ENCODE measurements at regions not wholly inside any gene's neighbourhood (a gene's known extent, or its start where the extent isn't known, plus 50 kb on each side); places are given as distances from the start of the nearest gene placed in this dataset.
"Not testable (repeated sequence)": the region's sequence is repeated elsewhere in the genome, so short reads cannot be mapped to it uniquely, and the experiment has no call there.

- no peaks in the 10 kb centered on the region for H3K27me3 ChIP-seq (ENCODE audit: insufficient read depth, low read length, poor library complexity, severe bottlenecking)
- H2AFZ ChIP-seq (ENCODE audit: low read length): no peak overlapping the region
- H3F3A ChIP-seq (ENCODE audit: low read depth): no peaks in the 10 kb centered on the region
These were observed 289.3 kb upstream of the MTPN start for GRCh38 chr7:136266457-136266856.

GRCh38 chr7:136264304-136264703 lies 287.1 kb upstream of the MTPN start:
- not testable (repeated sequence) for H3K9me3 ChIP-seq (ENCODE audit: insufficient read depth, low read depth, low read length); H3K27me3 ChIP-seq (ENCODE audit: insufficient read depth, low read length, poor library complexity, severe bottlenecking); H3K9ac ChIP-seq (ENCODE audit: low read depth, low read length, poor library complexity, severe bottlenecking); H3K4me2 ChIP-seq (ENCODE audit: low read depth, low read length, poor library complexity, severe bottlenecking); H4K20me1 ChIP-seq (ENCODE audit: insufficient read depth, low read length, poor library complexity, severe bottlenecking); H2AFZ ChIP-seq (ENCODE audit: low read length); H3K9me2 ChIP-seq (replicated peaks; ENCODE audit: low read depth, low read length); H3K4me3 ChIP-seq (ENCODE audit: low read length, poor library complexity, severe bottlenecking); H3K36me3 ChIP-seq (ENCODE audit: insufficient read depth, low read length); H3K79me2 ChIP-seq (ENCODE audit: insufficient read depth, low read length); H3F3A ChIP-seq (ENCODE audit: low read depth); H3K4me1 ChIP-seq (ENCODE audit: insufficient read depth, low read length, poor library complexity, severe bottlenecking)

More at GRCh38 chr7:136266457-136266856, 289.3 kb upstream of the MTPN start:
- Histone ChIP-seq H3K9me2 (replicated peaks; ENCODE audit: low read depth, low read length) (no peaks in the 10 kb centered on the region), H3K4me3 (ENCODE audit: low read length, poor library complexity, severe bottlenecking) (no peak overlapping the region), H3K4me2 (ENCODE audit: low read depth, low read length, poor library complexity, severe bottlenecking) (no peak overlapping the region), H3K79me2 (ENCODE audit: insufficient read depth, low read length) (no peaks in the 10 kb centered on the region), H3K4me1 (ENCODE audit: insufficient read depth, low read length, poor library complexity, severe bottlenecking) (no peaks in the 10 kb centered on the region), H4K20me1 (ENCODE audit: insufficient read depth, low read length, poor library complexity, severe bottlenecking) (no peaks in the 10 kb centered on the region), H3K36me3 (ENCODE audit: insufficient read depth, low read length) (no peaks in the 10 kb centered on the region), H3K9me3 (ENCODE audit: insufficient read depth, low read depth, low read length) (peaks cover 4% of the 10 kb centered on the region; the same call in 1 of the 2 replicates), H3K9ac (ENCODE audit: low read depth, low read length, poor library complexity, severe bottlenecking) (no peak overlapping the region)
- TF ChIP-seq CTCF (conservative IDR thresholded peaks at IDR 0.05; ENCODE audit: low read length) (no peak), EZH2phosphoT487 (IDR thresholded peaks at IDR 0.05; ENCODE audit: borderline replicate concordance) (no peak)

GRCh38 chr7:136263112-136263860 lies 286.1 kb upstream of the MTPN start:
- not testable (repeated sequence) for H4K20me1 ChIP-seq (ENCODE audit: insufficient read depth, low read length, poor library complexity, severe bottlenecking); H3K4me2 ChIP-seq (ENCODE audit: low read depth, low read length, poor library complexity, severe bottlenecking); H3K4me3 ChIP-seq (ENCODE audit: low read length, poor library complexity, severe bottlenecking); H3K36me3 ChIP-seq (ENCODE audit: insufficient read depth, low read length); H3F3A ChIP-seq (ENCODE audit: low read depth); H3K9ac ChIP-seq (ENCODE audit: low read depth, low read length, poor library complexity, severe bottlenecking); H2AFZ ChIP-seq (ENCODE audit: low read length); H3K9me3 ChIP-seq (ENCODE audit: insufficient read depth, low read depth, low read length); H3K79me2 ChIP-seq (ENCODE audit: insufficient read depth, low read length); H3K4me1 ChIP-seq (ENCODE audit: insufficient read depth, low read length, poor library complexity, severe bottlenecking); H3K9me2 ChIP-seq (replicated peaks; ENCODE audit: low read depth, low read length); H3K27me3 ChIP-seq (ENCODE audit: insufficient read depth, low read length, poor library complexity, severe bottlenecking)

GRCh38 chr7:136260591-136260990 lies 283.4 kb upstream of the MTPN start:
- not testable (repeated sequence) for H2AFZ ChIP-seq (ENCODE audit: low read length); H3K9ac ChIP-seq (ENCODE audit: low read depth, low read length, poor library complexity, severe bottlenecking); H3K9me3 ChIP-seq (ENCODE audit: insufficient read depth, low read depth, low read length); H3K4me3 ChIP-seq (ENCODE audit: low read length, poor library complexity, severe bottlenecking); H3K9me2 ChIP-seq (replicated peaks; ENCODE audit: low read depth, low read length); H3K27me3 ChIP-seq (ENCODE audit: insufficient read depth, low read length, poor library complexity, severe bottlenecking); H3F3A ChIP-seq (ENCODE audit: low read depth); H3K4me1 ChIP-seq (ENCODE audit: insufficient read depth, low read length, poor library complexity, severe bottlenecking); H3K79me2 ChIP-seq (ENCODE audit: insufficient read depth, low read length); H4K20me1 ChIP-seq (ENCODE audit: insufficient read depth, low read length, poor library complexity, severe bottlenecking); H3K4me2 ChIP-seq (ENCODE audit: low read depth, low read length, poor library complexity, severe bottlenecking); H3K36me3 ChIP-seq (ENCODE audit: insufficient read depth, low read length)

Measured in Loucy (cell line).